ENCODE measurements at regions not wholly inside any gene's neighbourhood (a gene's known extent, or its start where the extent isn't known, plus 50 kb on each side); places are given as distances from the start of the nearest gene placed in this dataset.
"Not testable (repeated sequence)": the region's sequence is repeated elsewhere in the genome, so short reads cannot be mapped to it uniquely, and the experiment has no call there.

GRCh38 chr1:83503153-83503552 is 495.8 kb downstream of the TTLL7 start:
- DNase-seq = no peak

- no peak for DNase-seq
Measured at GRCh38 chr1:83500987-83501591, 497.8 kb downstream of the TTLL7 start.

GRCh38 chr1:83500531-83500930 is 498.4 kb downstream of the TTLL7 start:
- no peak for DNase-seq

GRCh38 chr1:83499998-83500397 is 498.9 kb downstream of the TTLL7 start:
- no peak for DNase-seq

- DNase-seq = no peak
Measured at GRCh38 chr1:83497563-83497962, 501.4 kb downstream of the TTLL7 start.

- DNase-seq = no peak
Measured at GRCh38 chr1:83495560-83495959, 503.4 kb downstream of the TTLL7 start.

GRCh38 chr1:83493633-83494032 is 505.3 kb downstream of the TTLL7 start:
- DNase-seq = no peak

- no peak for DNase-seq
Measured at GRCh38 chr1:83491930-83492329, 507.0 kb downstream of the TTLL7 start.

GRCh38 chr1:83490988-83491387 is 507.9 kb downstream of the TTLL7 start:
- DNase-seq = no peak

GRCh38 chr1:83488105-83488504 is 510.8 kb downstream of the TTLL7 start:
- not testable (repeated sequence) for DNase-seq

GRCh38 chr1:83487460-83487859 is 511.5 kb downstream of the TTLL7 start:
- not testable (repeated sequence) for DNase-seq

- not testable (repeated sequence) for DNase-seq
Measured at GRCh38 chr1:83485314-83486019, 513.5 kb downstream of the TTLL7 start.

- DNase-seq = not testable (repeated sequence)
Measured at GRCh38 chr1:83481284-83481683, 517.6 kb downstream of the TTLL7 start.

- DNase-seq = not testable (repeated sequence)
Measured at GRCh38 chr1:83479591-83480239, 519.2 kb downstream of the TTLL7 start.

GRCh38 chr1:83478127-83478526 is 520.8 kb downstream of the TTLL7 start:
- not testable (repeated sequence) for DNase-seq

GRCh38 chr1:83476518-83476917 is 522.4 kb downstream of the TTLL7 start:
- not testable (repeated sequence) for DNase-seq

GRCh38 chr1:83474946-83475345 is 524.0 kb downstream of the TTLL7 start:
- not testable (repeated sequence) for DNase-seq

GRCh38 chr1:83473986-83474385 is 524.9 kb downstream of the TTLL7 start:
- DNase-seq = not testable (repeated sequence)

GRCh38 chr1:83472066-83472465 is 526.9 kb downstream of the TTLL7 start:
- DNase-seq = not testable (repeated sequence)

GRCh38 chr1:83471272-83471671 is 527.7 kb downstream of the TTLL7 start:
- DNase-seq = not testable (repeated sequence)

- not testable (repeated sequence) for DNase-seq
Measured at GRCh38 chr1:83468336-83468735, 530.6 kb downstream of the TTLL7 start.

- not testable (repeated sequence) for DNase-seq
Measured at GRCh38 chr1:83457735-83458248, 541.1 kb downstream of the TTLL7 start.

- not testable (repeated sequence) for DNase-seq
Measured at GRCh38 chr1:83457281-83457680, 541.7 kb downstream of the TTLL7 start.

- not testable (repeated sequence) for DNase-seq
Measured at GRCh38 chr1:83455753-83456152, 543.2 kb downstream of the TTLL7 start.
